HEK293 (cell line): ENCODE measurements at regions not wholly inside any gene's neighbourhood (a gene's known extent, or its start where the extent isn't known, plus 50 kb on each side); places are given as distances from the start of the nearest gene placed in this dataset.
"Not testable (repeated sequence)": the region's sequence is repeated elsewhere in the genome, so short reads cannot be mapped to it uniquely, and the experiment has no call there.

Source experiments
- CTCF ChIA-PET: fragments of 350-600 bp; formaldehyde crosslinking; extraction: SDS; loops from one replicate; lab custom pipeline; 2021; ENCODE audit warnings: antibody characterized with exemption; lab: Yijun Ruan, JAX
- POLR2A ChIA-PET: fragments of 300-600 bp; formaldehyde crosslinking; extraction: SDS; loops from one replicate; lab custom pipeline; 2020; ENCODE audit warnings: antibody characterized with exemption, inconsistent platforms; lab: Yijun Ruan, JAX
- H3K27ac ChIP-seq: fragments of 200-500 bp; sonication (Bioruptor generic); 2 replicates; pipeline ENCODE4 v1.5.1; 2014; ENCODE audit warnings: low read depth, low read length, control low read depth, inconsistent platforms; ENCODE audit errors: extremely low read depth
- H3K36me3 ChIP-seq, 2 experiments: fragments of 200-500 bp in 1 of 2; sonication (Bioruptor generic) in 1 of 2; 1 replicate in 1 of 2; 2 replicates in 1 of 2; pipeline ENCODE4 v1.5.1; 2014 to 2017; ENCODE audit warnings: inconsistent platforms in 2 of 2, low read length in 2 of 2; ENCODE audit not compliant: control insufficient read depth in 2 of 2, insufficient read depth in 1 of 2
- H3K4me1 ChIP-seq: fragments of 200-500 bp; sonication (Bioruptor generic); 2 replicates; pipeline ENCODE4 v1.5.1; 2014; ENCODE audit warnings: mild to moderate bottlenecking, low read length, inconsistent platforms; ENCODE audit not compliant: control insufficient read depth, insufficient read depth
- H3K4me3 ChIP-seq: 2 replicates; pipeline ENCODE4 v1.5.1; 2011; ENCODE audit warnings: low read depth, mild to moderate bottlenecking, control low read depth, low read length, moderate library complexity
- H3K9me3 ChIP-seq: fragments of 200-500 bp; sonication (Bioruptor generic); 2 replicates; pipeline ENCODE4 v1.5.1; 2014; ENCODE audit warnings: low read depth, low read length, inconsistent platforms; ENCODE audit not compliant: control insufficient read depth, insufficient read depth
- BCL11A ChIP-seq: fragments of 450-650 bp; formaldehyde crosslinking; IDR thresholded peaks from 2 replicates; pipeline ENCODE4 v1.5.1; 2016; ENCODE audit warnings: low read depth, missing biosample characterization, missing genetic modification characterization
- PBX3 ChIP-seq: sonication (generic); formaldehyde crosslinking; IDR thresholded peaks from 2 replicates; pipeline ENCODE4 v1.8.1; 2022; ENCODE audit warnings: mild to moderate bottlenecking, moderate library complexity, missing genetic modification reagents
- PRDM1 ChIP-seq: fragments of 450-650 bp; formaldehyde crosslinking; IDR thresholded peaks from 2 replicates; pipeline ENCODE4; 2016; ENCODE audit warnings: missing biosample characterization, missing genetic modification characterization
- SP2 ChIP-seq: fragments of 450-650 bp; formaldehyde crosslinking; IDR thresholded peaks from 2 replicates; pipeline ENCODE4 v1.5.1; 2016; ENCODE audit warnings: missing biosample characterization, missing genetic modification characterization
- TCF7L2 ChIP-seq: IDR thresholded peaks from 2 replicates; pipeline ENCODE4 v1.6.1; 2011; ENCODE audit warnings: low read depth, mild to moderate bottlenecking, inconsistent platforms, low read length, moderate library complexity, borderline replicate concordance
- YY2 ChIP-seq: fragments of 450-650 bp; formaldehyde crosslinking; IDR thresholded peaks from 2 replicates; pipeline ENCODE4 v1.5.1; 2016; ENCODE audit warnings: missing biosample characterization, missing genetic modification characterization
- ZBTB20 ChIP-seq: fragments of 450-650 bp; formaldehyde crosslinking; IDR thresholded peaks from 2 replicates; pipeline ENCODE4 v1.5.1; 2016; ENCODE audit warnings: missing biosample characterization, missing genetic modification characterization
- ZBTB48 ChIP-seq: fragments of 450-650 bp; formaldehyde crosslinking; IDR thresholded peaks from 2 replicates; pipeline ENCODE4 v1.5.1; 2016; ENCODE audit warnings: missing biosample characterization, missing genetic modification characterization
- ZEB2 ChIP-seq: fragments of 450-650 bp; formaldehyde crosslinking; IDR thresholded peaks from 2 replicates; pipeline ENCODE4 v1.5.1; 2016; ENCODE audit warnings: missing biosample characterization, missing genetic modification characterization
- ZFP41 ChIP-seq: fragments of 450-650 bp; formaldehyde crosslinking; IDR thresholded peaks from 2 replicates; pipeline ENCODE4 v1.5.1; 2016; ENCODE audit warnings: missing biosample characterization, missing genetic modification characterization, borderline replicate concordance
- ZNF221 ChIP-seq: fragments of 450-650 bp; formaldehyde crosslinking; IDR thresholded peaks from 2 replicates; pipeline ENCODE4 v1.5.1; 2017; ENCODE audit warnings: missing biosample characterization, missing genetic modification characterization, borderline replicate concordance
- ZNF24 ChIP-seq: fragments of 450-650 bp; formaldehyde crosslinking; IDR thresholded peaks from 2 replicates; pipeline ENCODE4 v1.5.1; 2016; ENCODE audit warnings: missing biosample characterization, missing genetic modification characterization
- ZNF324 ChIP-seq: fragments of 450-650 bp; formaldehyde crosslinking; IDR thresholded peaks from 2 replicates; pipeline ENCODE4 v1.5.1; 2016; ENCODE audit warnings: missing biosample characterization, missing genetic modification characterization
- ZNF335 ChIP-seq: fragments of 450-650 bp; formaldehyde crosslinking; conservative IDR thresholded peaks from 2 replicates; pipeline ENCODE4 v1.5.1; 2016; ENCODE audit warnings: missing biosample characterization, missing genetic modification characterization
- ZNF555 ChIP-seq: fragments of 450-650 bp; formaldehyde crosslinking; conservative IDR thresholded peaks from 2 replicates; pipeline ENCODE4 v1.5.1; 2017; ENCODE audit warnings: missing biosample characterization, mild to moderate bottlenecking, missing genetic modification characterization, inconsistent platforms
- ZNF571 ChIP-seq: fragments of 450-650 bp; formaldehyde crosslinking; IDR thresholded peaks from 2 replicates; pipeline ENCODE4 v1.5.0; 2017; ENCODE audit warnings: missing biosample characterization, missing genetic modification characterization
- ZNF585B ChIP-seq: fragments of 450-650 bp; formaldehyde crosslinking; IDR thresholded peaks from 2 replicates; pipeline ENCODE4 v1.5.1; 2016; ENCODE audit warnings: missing biosample characterization, missing genetic modification characterization
- ZNF600 ChIP-seq: fragments of 450-650 bp; formaldehyde crosslinking; IDR thresholded peaks from 2 replicates; pipeline ENCODE4 v1.5.1; 2016; ENCODE audit warnings: missing biosample characterization, missing genetic modification characterization
- ZNF623 ChIP-seq: fragments of 450-650 bp; formaldehyde crosslinking; IDR thresholded peaks from 2 replicates; pipeline ENCODE4 v1.5.1; 2016; ENCODE audit warnings: missing biosample characterization, missing genetic modification characterization
- ZNF624 ChIP-seq: fragments of 450-650 bp; formaldehyde crosslinking; IDR thresholded peaks from 2 replicates; pipeline ENCODE4 v1.5.1; 2017; ENCODE audit warnings: missing biosample characterization, missing genetic modification characterization
- ZNF701 ChIP-seq: fragments of 450-650 bp; formaldehyde crosslinking; IDR thresholded peaks from 2 replicates; pipeline ENCODE4 v1.5.1; 2016; ENCODE audit warnings: missing biosample characterization, missing genetic modification characterization
- TF ChIP-seq, protein P1 (sequence below): IDR thresholded peaks from 2 replicates; pipeline ENCODE4 v1.6.1; 2011; ENCODE audit warnings: mild to moderate bottlenecking, low read depth, low read length, borderline replicate concordance
- TF ChIP-seq, protein P2 (sequence below): fragments of 450-650 bp; formaldehyde crosslinking; IDR thresholded peaks from 2 replicates; pipeline ENCODE4 v1.5.1; 2016; ENCODE audit warnings: missing biosample characterization, missing genetic modification characterization
- TF ChIP-seq, protein P3 (sequence below): fragments of 450-650 bp; formaldehyde crosslinking; IDR thresholded peaks from 2 replicates; pipeline ENCODE4 v1.5.1; 2016; ENCODE audit warnings: missing biosample characterization, missing genetic modification characterization

- Histone ChIP-seq H3K36me3 (no peaks in the 10 kb centered on the region), H3K4me1 (no peaks in the 10 kb centered on the region), H3K4me3 (no peak overlapping the region), H3K27ac (no peak overlapping the region), H3K9me3 (no peaks in the 10 kb centered on the region)
- TF ChIP-seq PBX3 (CRISPR knock-in tag): no peak
- TF ChIP-seq ZNF555 (tag by site-specific recombination): no peak
- no peak for TF ChIP-seq ZEB2
- no peak for TF ChIP-seq ZNF623 (tag by site-specific recombination)
- TF ChIP-seq, protein P1, sequence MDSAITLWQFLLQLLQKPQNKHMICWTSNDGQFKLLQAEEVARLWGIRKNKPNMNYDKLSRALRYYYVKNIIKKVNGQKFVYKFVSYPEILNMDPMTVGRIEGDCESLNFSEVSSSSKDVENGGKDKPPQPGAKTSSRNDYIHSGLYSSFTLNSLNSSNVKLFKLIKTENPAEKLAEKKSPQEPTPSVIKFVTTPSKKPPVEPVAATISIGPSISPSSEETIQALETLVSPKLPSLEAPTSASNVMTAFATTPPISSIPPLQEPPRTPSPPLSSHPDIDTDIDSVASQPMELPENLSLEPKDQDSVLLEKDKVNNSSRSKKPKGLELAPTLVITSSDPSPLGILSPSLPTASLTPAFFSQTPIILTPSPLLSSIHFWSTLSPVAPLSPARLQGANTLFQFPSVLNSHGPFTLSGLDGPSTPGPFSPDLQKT: no peak
- no peak for TF ChIP-seq SP2 (tag by site-specific recombination)
- no peak for TF ChIP-seq ZFP41 (tag by site-specific recombination)
- no peak for TF ChIP-seq ZNF221 (tag by site-specific recombination)
- no peak for TF ChIP-seq ZNF335 (tag by site-specific recombination)
- TF ChIP-seq ZNF600 (tag by site-specific recombination): no peak
- TF ChIP-seq ZNF24: no peak
- no peak for TF ChIP-seq ZBTB48 (tag by site-specific recombination)
- TF ChIP-seq, protein P2, sequence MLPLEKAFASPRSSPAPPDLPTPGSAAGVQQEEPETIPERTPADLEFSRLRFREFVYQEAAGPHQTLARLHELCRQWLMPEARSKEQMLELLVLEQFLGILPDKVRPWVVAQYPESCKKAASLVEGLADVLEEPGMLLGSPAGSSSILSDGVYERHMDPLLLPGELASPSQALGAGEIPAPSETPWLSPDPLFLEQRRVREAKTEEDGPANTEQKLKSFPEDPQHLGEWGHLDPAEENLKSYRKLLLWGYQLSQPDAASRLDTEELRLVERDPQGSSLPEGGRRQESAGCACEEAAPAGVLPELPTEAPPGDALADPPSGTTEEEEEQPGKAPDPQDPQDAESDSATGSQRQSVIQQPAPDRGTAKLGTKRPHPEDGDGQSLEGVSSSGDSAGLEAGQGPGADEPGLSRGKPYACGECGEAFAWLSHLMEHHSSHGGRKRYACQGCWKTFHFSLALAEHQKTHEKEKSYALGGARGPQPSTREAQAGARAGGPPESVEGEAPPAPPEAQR (tag by site-specific recombination): no peak
- TF ChIP-seq TCF7L2: no peak
- TF ChIP-seq, protein P3, sequence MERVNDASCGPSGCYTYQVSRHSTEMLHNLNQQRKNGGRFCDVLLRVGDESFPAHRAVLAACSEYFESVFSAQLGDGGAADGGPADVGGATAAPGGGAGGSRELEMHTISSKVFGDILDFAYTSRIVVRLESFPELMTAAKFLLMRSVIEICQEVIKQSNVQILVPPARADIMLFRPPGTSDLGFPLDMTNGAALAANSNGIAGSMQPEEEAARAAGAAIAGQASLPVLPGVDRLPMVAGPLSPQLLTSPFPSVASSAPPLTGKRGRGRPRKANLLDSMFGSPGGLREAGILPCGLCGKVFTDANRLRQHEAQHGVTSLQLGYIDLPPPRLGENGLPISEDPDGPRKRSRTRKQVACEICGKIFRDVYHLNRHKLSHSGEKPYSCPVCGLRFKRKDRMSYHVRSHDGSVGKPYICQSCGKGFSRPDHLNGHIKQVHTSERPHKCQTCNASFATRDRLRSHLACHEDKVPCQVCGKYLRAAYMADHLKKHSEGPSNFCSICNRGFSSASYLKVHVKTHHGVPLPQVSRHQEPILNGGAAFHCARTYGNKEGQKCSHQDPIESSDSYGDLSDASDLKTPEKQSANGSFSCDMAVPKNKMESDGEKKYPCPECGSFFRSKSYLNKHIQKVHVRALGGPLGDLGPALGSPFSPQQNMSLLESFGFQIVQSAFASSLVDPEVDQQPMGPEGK (tag by site-specific recombination): no peak
- TF ChIP-seq YY2 (tag by site-specific recombination): no peak
- ChIA-PET POLR2A (no interaction called here), CTCF (interaction anchor here (0.7 to 1.2 kb wide), 3 partner anchors 8 to 176 kb away, joined by 3 read pairs; no protein-coding TSS in a partner anchor)
These were observed 223.3 kb upstream of the ISX start for GRCh38 chr22:34842630-34843029.

- CTCF ChIA-PET, H3K4me3 ChIP-seq, H3K4me1 ChIP-seq, H3K36me3 ChIP-seq, H3K9me3 ChIP-seq, H3K27ac ChIP-seq, POLR2A ChIA-PET: not testable (repeated sequence)
- TF ChIP-seq ZNF585B (tag by site-specific recombination): peak; percentile 53
These were observed 222.2 kb upstream of the ISX start for GRCh38 chr22:34843743-34844142.

GRCh38 chr22:34845391-34845790 is 220.6 kb upstream of the ISX start:
- CTCF ChIA-PET: no interaction called here
- POLR2A ChIA-PET: no interaction called here
- TF ChIP-seq ZNF624 (tag by site-specific recombination): no peak
- no peak for TF ChIP-seq ZNF324 (tag by site-specific recombination)
- no peak for TF ChIP-seq PBX3 (CRISPR knock-in tag)
- TF ChIP-seq PRDM1: no peak
- no peak for TF ChIP-seq ZNF571
- no peak for TF ChIP-seq ZNF701 (tag by site-specific recombination)
- no peak for TF ChIP-seq ZBTB20
- no peak for TF ChIP-seq BCL11A

More at GRCh38 chr22:34845391-34845790, 220.6 kb upstream of the ISX start:
- Histone ChIP-seq H3K4me3 (no peak overlapping the region), H3K36me3 (no peaks in the 10 kb centered on the region), H3K9me3 (no peaks in the 10 kb centered on the region), H3K4me1 (no peaks in the 10 kb centered on the region), H3K27ac (no peak overlapping the region)
